NCI-H1694 treated with DMSO at 0.1 percent for 48 hours (cell line): ENCODE measurements at regions not wholly inside any gene's neighbourhood (a gene's known extent, or its start where the extent isn't known, plus 50 kb on each side); places are given as distances from the start of the nearest gene placed in this dataset.

Experiments
- DNase-seq: peaks from one replicate; lab custom pipeline; 2025; lab: John Stamatoyannopoulos, UW

DNA sequence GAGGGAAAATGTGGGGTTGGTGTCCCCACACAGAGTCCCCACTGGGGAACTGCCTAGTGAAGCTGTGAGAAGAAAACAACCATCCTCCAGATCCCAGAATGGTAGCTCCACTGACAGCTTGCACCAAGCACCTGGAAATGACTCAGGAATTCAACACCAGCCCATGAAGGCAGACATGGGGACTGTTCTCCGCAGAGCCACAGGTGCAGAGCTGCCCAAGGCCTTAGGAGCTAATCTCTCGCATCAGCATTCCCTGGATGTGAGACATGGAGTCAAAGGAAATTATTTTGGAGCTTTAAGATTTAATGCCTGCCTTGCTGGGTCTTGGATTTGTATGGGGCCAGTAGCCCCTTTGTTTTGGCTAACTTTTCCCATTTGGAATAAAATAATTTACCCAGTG, 367.9 kb downstream of the FAM133A start:
- DNase-seq: no peak

GRCh38 chrX:94045724-94046123, 371.7 kb downstream of the FAM133A start:
- DNase-seq: no peak

- no peak for DNase-seq
Observed at GRCh38 chrX:94051926-94052325, 377.9 kb downstream of the FAM133A start.

DNA sequence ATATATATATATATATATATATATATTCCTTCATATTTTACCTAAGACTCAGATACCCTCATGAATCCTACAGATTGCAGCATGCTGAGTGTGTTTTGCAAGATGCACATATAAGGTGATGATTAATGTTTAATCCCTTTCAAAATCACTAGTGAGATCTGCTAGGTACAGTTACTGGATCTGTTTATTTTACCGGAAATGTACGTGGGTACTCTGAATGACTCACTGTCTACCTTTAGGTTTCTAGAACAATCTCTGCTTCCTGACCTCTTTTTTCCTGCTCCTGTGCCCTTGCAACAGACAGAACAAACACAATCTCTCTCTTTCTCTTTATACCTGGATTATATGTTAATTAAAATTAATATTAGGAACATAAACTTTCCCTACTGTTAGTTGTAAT, 379.6 kb downstream of the FAM133A start:
- no peak for DNase-seq

DNA sequence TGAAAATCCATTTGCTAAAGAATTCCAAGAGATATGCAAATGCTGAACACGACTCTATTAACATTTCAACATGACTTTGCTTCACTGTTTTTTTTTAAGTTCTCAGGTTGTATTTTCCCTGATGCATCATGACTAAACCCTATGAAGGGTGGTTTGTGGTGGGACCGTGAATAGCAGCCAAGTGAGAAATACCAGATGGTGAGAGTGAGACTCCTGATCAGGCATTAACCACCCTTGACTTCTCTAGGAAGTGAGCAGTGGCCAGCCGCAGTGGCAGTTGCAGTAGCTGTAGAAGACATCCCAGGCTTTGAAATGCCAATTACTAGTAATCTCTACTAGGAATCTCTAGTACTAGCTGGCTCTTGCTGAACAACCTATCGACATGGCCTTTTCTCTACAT, 383.4 kb downstream of the FAM133A start:
- DNase-seq: no peak

DNA sequence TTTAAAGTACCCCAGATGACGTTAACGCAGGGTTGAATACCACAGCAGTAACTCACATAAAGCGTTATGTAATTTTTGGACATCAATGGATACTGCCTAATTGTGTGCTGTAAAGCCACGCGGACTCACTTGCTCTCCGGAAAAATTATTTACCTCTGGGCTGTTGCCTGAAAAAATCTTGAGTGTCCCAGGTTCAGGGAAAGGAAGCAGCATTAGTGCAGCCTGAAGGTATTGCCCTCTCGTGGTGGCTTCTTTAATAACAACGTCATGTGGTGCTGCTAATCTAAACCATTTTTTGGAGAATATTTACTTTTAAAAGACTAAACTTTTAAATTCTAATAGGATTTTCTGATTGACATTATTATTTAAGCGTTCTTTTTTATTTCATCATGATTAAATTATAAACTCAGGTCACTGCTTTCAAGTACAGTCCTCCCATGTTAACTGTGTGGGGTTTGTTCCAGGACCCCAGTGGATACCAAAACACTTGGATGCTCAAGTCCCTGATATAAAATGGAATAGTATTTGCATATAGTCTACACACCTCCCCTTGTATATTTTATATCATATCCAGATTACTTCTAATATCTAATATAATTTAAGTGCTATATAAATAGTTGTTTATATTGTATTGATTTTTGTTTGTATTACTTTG, 384.8 kb downstream of the FAM133A start:
- DNase-seq: peak; percentile 19

DNA sequence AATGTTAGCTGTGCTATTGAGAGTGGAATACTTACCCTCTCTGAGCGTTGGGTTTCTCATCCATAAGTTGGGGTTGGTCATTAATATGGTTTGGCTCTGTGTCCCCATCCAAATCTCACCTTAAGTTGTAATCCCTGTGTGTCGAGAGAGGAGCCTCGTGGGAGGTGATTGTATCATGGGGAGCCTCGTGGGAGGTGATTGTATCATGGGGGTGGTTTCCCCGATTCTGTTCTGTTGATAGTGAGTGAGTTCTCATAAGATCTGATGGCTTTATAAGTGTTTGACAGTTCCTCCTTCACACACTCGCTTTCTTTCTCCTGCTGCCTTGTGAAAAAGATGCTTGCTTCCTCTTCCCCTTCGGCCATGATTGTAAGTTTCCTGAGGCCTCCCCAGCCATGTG, 391.1 kb downstream of the FAM133A start:
- no peak for DNase-seq

DNA sequence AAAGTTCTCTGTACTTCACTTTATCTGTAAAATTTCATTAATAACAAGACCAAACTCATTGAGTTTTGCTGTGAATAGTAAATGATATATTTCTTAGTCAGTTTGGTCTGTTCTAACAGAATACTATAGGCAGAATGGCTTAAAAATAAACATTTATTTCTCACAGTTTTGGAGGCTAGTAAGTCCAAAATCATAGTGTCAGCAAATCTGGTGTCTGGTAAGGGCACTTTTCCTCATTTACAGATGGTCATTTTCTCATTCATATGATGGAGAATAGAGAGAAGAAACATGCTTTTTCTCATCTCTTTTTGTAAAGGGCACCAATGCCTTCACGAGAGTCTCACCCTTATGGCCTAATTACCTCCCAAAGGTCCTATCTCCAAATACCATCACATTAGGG, 415.1 kb downstream of the FAM133A start:
- DNase-seq: no peak

GRCh38 chrX:94097868-94098267, 423.9 kb downstream of the FAM133A start:
- DNase-seq: no peak

- DNase-seq: no peak
Observed at GRCh38 chrX:94107981-94108380, 434.0 kb downstream of the FAM133A start.

GRCh38 chrX:94114362-94114761, 440.4 kb downstream of the FAM133A start:
- DNase-seq: no peak

DNA sequence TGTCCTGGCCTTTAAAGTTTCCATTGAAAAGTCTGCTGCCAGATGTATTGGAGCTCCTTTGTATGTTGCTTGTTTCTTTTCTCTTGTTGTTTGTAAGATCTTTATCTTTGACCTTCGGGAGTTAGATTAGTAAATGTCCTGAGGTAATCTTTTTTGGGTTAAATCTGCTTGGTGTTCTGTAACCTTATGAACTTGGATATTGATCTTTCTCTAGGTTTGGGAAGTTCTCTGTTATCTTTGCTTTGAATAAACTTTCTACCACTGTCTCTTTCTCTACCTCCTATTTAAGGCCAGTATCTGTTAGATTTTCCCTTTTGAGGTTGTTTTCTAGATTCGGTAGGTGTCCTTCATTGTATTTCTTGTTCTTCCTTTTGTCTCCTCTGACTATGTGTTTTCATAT, 447.8 kb downstream of the FAM133A start:
- no peak for DNase-seq

DNA sequence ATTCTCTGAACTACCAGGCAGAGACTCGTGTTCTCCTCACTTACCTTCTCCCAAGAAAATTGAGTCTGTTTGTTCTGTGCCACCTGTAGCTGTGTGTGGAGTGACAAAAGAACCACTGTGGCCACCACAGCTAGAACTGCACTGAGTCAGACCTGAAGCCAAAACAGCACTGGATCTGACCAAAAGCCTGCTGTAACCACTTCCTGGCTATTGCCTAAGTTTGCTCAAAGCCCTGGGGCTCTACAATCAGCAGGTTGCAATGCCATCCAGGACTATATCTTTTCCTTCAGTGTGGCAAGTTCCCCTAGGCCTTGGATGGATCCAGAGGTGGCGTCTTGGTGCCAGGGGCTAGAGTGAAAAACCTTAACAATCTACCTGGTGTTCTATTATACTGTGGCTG, 449.1 kb downstream of the FAM133A start:
- no peak for DNase-seq

- DNase-seq: no peak
Observed at GRCh38 chrX:94162971-94163370, 489.0 kb downstream of the FAM133A start.

DNA sequence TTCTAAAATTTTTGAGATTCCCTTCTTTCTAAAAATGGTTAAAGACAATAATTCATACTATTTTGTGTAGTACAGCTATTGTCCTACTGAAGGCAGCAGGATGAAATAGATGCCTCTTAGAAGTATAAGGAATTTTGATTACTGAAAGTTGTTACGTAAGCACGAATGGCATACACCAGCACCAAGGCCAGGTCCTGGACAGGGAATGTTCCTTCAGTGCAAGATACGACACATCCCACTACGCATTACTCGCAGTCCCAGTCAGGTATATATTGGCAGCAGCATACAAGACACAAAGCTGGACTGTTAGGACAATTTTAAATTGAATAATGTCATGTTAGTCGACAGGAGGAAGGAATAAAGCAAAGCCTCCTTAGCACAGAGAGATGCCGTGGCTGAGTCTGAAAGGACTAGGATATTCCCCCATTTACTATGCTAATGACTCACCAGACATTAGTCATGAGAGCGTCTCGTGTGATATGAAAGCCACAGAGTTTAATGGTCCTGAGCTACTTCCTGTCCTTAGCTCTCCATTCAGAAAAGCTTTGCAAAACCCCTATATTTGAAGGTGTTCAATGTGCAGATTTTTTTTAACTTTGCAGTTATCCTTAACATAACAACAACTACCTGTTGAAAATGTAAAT, 504.3 kb downstream of the FAM133A start:
- DNase-seq: no peak

DNA sequence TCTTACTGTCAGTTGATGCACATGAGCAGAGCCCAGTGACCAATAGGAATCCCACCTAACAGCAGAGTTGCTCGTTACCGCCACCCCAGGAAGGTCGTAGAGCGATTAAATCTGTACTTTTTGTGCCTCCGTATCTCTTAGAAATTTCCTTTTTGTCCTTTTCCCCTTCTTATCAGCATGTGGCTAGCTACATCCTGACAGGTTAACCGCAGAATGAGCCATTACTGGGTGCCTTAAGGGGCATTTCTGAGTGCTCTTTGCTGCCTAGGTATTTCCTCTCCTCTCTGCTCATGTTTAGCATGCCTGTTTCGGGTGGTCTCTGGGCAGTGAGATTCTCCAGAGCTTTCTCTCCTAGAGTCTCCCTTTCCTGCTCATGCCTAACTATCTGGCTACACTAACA, 530.5 kb downstream of the FAM133A start:
- no peak for DNase-seq

DNA sequence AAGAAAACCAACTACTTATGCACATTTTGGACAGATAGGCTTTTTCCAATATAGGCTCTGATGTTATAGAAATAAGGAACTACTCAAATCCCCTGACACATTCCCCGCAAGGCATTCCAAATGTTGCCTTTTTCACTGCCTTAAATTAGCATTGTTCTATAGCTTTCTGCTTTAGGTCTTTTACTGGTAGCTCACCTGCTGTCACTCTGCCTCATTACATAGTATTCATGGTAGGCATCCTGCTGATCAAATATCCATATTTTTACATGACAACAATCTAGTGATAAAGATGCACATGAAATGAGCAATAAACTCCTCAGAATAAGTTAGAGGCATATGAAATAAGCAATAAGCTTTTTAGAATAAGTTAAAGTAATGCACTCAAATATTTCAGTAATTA, 542.7 kb downstream of the FAM133A start:
- DNase-seq: no peak

GRCh38 chrX:94252211-94252610, 578.2 kb downstream of the FAM133A start:
- DNase-seq: no peak

- DNase-seq: no peak
Observed at GRCh38 chrX:94256396-94256795, 582.4 kb downstream of the FAM133A start.

GRCh38 chrX:94265323-94265722, 591.3 kb downstream of the FAM133A start:
- no peak for DNase-seq

DNA sequence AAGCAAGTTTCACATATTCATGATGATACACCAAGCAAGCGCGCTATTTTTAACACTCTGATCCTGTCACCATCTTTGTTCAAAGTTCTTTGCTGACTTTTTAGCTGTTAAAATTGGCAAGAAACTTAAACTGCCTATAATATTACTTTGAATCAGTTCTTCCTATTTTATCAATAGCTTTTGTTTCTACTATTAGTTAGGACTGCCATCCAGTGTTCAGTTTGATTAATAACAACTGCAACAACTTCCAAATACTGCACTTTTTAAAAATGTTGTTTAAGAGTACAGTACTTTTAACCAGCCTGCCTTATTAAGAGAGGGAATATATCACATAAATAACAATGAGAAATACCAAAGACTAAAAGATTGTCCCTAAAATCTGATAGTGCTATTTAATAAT, 614.3 kb downstream of the FAM133A start:
- DNase-seq: no peak

GRCh38 chrX:94288972-94289371, 615.0 kb downstream of the FAM133A start:
- DNase-seq: no peak

DNA sequence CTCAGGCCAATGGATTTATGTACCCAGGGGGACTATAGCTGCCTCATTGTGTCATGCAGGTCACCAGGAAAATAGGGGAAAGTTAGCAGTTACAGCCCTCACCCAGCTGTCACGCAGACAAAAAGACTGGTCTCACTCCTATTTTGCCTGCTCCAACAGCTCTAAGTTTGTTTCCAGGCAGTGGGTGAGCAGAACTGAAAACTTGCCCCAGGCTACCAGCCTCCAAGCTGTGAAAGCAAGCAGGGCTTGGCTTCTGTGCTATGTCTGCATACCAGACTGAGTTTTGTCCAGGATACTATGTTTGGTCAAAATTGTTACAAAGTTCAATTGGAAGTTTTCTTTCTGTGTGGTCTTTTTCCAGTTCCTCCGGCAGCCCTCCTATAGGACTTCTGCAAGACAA, 628.4 kb downstream of the FAM133A start:
- DNase-seq: no peak

DNA sequence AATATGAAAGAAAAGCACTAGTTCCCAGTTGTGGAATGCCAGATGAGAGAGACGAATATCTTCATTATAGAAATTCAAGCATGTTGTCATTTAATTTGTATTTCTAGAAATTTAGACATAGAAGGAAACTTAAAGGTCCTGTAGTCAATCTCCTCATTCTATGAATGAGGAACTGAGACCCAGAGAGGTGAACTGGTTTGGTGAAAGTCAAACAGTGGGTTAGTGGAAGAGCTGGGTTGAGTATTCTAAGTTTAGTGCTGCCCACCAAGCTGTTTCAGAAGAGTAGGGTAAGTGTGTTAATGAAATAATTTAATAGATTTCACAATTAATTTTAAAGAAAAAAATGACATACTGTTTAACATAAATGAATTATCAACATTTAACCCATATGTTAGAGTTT, 655.2 kb downstream of the FAM133A start:
- DNase-seq: no peak
